K562 (cell line): ENCODE measurements at regions not wholly inside any gene's neighbourhood (a gene's known extent, or its start where the extent isn't known, plus 50 kb on each side); places are given as distances from the start of the nearest gene placed in this dataset.

Experiments
- ARID3B ChIP-seq: fragments of 250-450 bp; sonication (Bioruptor Pico); IDR thresholded peaks from 2 replicates; pipeline ENCODE4 v1.4.0; 2020; ENCODE audit warnings: borderline replicate concordance
- CEBPZ ChIP-seq: fragments of 150-350 bp; IDR thresholded peaks from 2 replicates; pipeline ENCODE4 v1.6.1; 2014; ENCODE audit warnings: low read depth, mild to moderate bottlenecking, low read length, borderline replicate concordance
- CREB5 ChIP-seq: fragments of 250-450 bp; sonication (Bioruptor Pico); IDR thresholded peaks from 2 replicates; pipeline ENCODE4 v1.5.0; 2020; ENCODE audit warnings: mild to moderate bottlenecking
- NELFE ChIP-seq: IDR thresholded peaks from 2 replicates; pipeline ENCODE4 v1.6.1; 2011; ENCODE audit warnings: mild to moderate bottlenecking; ENCODE audit not compliant: insufficient read depth, insufficient read length
- RERE ChIP-seq: sonication (generic); formaldehyde crosslinking; IDR thresholded peaks from 2 replicates; pipeline ENCODE4 v1.8.0; 2023; ENCODE audit warnings: missing genetic modification reagents, mild to moderate bottlenecking, borderline replicate concordance
- SFPQ ChIP-seq: fragments of 200-400 bp; formaldehyde crosslinking; IDR thresholded peaks from 2 replicates; pipeline ENCODE4 v1.6.1; 2017; ENCODE audit warnings: mild to moderate bottlenecking, low read depth, low read length, moderate library complexity
- SNRNP70 ChIP-seq: fragments of 200-400 bp; formaldehyde crosslinking; optimal IDR thresholded peaks from 2 replicates; pipeline ENCODE3; 2017; ENCODE audit warnings: low read depth, low read length
- STAT5B ChIP-seq: fragments of 250-450 bp; sonication (Bioruptor Pico); IDR thresholded peaks from 2 replicates; pipeline ENCODE4 v1.8.0; 2021; ENCODE audit warnings: mild to moderate bottlenecking, inconsistent platforms
- THRA ChIP-seq: fragments of 450-650 bp; IDR thresholded peaks from 2 replicates; pipeline ENCODE4 v1.6.1; 2017; ENCODE audit warnings: mild to moderate bottlenecking, moderate library complexity
- ZNF384 ChIP-seq: IDR thresholded peaks from 2 replicates; pipeline ENCODE4 v1.6.1; 2012; ENCODE audit warnings: low read depth, low read length, improper control_type of control experiment
- ZNF780A ChIP-seq: fragments of 250-450 bp; sonication (Bioruptor Pico); IDR thresholded peaks from 2 replicates; pipeline ENCODE4 v1.5.0; 2021; ENCODE audit warnings: mild to moderate bottlenecking

- TF ChIP-seq RERE (CRISPR knock-in tag) (no peak), SFPQ (no peak), ZNF780A (CRISPR knock-in tag) (no peak), ZNF384 (no peak), STAT5B (CRISPR knock-in tag) (no peak), CREB5 (no peak), NELFE (no peak), ARID3B (CRISPR knock-in tag) (no peak), CEBPZ (no peak), THRA (no peak), SNRNP70 (no peak)
Observed at GRCh38 chr2:19786408-19787058, 115.2 kb downstream of the TTC32 start (continued).
